ENCODE measurements at regions not wholly inside any gene's neighbourhood (a gene's known extent, or its start where the extent isn't known, plus 50 kb on each side); places are given as distances from the start of the nearest gene placed in this dataset.

DNA sequence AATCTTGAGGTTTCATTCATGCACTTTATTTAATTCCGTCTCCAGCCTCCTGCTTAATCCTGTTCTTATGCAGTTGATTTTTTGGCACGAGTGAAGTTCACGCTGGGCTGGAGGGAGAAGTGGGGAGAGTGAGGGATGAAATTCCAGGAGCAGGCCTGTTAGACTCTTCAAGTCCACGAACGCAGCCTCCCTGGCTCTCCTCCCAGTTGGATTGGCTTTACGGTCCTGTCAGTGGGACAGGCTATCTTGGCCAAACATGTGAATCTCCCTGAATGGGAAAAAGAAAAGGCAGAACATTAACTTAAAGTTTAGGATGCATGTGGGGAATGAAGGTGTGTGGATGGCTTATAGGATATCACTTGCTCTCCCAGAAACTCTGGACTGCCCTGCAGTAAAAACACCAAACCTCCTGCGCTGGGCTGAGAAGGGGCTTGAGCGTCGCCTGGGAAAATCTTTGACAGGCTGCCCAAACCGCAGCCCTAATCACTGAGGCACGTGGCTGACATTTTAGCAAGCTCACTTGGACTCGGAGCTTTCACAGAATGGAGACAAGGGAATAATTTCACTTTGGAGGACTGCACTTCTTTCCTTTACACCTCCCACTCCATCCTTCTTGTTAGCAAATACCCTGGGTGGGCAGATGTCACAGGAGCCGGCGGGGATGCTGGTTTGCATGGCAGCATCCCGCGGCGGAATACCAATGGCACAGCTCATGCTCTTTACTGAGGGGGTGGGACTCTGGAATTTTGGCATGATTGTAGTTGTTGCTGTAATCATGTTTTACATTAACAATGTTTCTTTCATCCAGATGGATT is 93.9 kb downstream of the ACKR3 start:
- TF ChIP-seq RAD21 (IDR thresholded peaks at IDR 0.05; ENCODE audit: low read depth): no peak
- no peak for TF ChIP-seq FOXM1 (IDR thresholded peaks at IDR 0.05; ENCODE audit: borderline replicate concordance, low read depth)
- TF ChIP-seq ZBTB7A (IDR thresholded peaks at IDR 0.05; ENCODE audit: low read depth): no peak
- TF ChIP-seq, protein P1, sequence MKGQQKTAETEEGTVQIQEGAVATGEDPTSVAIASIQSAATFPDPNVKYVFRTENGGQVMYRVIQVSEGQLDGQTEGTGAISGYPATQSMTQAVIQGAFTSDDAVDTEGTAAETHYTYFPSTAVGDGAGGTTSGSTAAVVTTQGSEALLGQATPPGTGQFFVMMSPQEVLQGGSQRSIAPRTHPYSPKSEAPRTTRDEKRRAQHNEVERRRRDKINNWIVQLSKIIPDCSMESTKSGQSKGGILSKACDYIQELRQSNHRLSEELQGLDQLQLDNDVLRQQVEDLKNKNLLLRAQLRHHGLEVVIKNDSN (IDR thresholded peaks at IDR 0.05): no peak
- TF ChIP-seq REST (IDR thresholded peaks at IDR 0.05; ENCODE audit: low read depth): no peak
- TF ChIP-seq TEAD4 (IDR thresholded peaks at IDR 0.05): no peak
- no peak for TF ChIP-seq TCF12 (IDR thresholded peaks at IDR 0.05; ENCODE audit: low read depth)
- no peak for TF ChIP-seq YY1 (IDR thresholded peaks at IDR 0.05; ENCODE audit: low read depth)
- TF ChIP-seq TAF1 (IDR thresholded peaks at IDR 0.05; ENCODE audit: low read depth): no peak
- no peak for TF ChIP-seq CEBPB (IDR thresholded peaks at IDR 0.05)
- TF ChIP-seq CREB1 (IDR thresholded peaks at IDR 0.05; ENCODE audit: low read depth): no peak
- TF ChIP-seq NFIC (IDR thresholded peaks at IDR 0.05): no peak
- TF ChIP-seq MAX (IDR thresholded peaks at IDR 0.05): no peak
- no peak for TF ChIP-seq EP300 (IDR thresholded peaks at IDR 0.05; ENCODE audit: borderline replicate concordance)
- TF ChIP-seq EGR1 (IDR thresholded peaks at IDR 0.05): no peak

DNA sequence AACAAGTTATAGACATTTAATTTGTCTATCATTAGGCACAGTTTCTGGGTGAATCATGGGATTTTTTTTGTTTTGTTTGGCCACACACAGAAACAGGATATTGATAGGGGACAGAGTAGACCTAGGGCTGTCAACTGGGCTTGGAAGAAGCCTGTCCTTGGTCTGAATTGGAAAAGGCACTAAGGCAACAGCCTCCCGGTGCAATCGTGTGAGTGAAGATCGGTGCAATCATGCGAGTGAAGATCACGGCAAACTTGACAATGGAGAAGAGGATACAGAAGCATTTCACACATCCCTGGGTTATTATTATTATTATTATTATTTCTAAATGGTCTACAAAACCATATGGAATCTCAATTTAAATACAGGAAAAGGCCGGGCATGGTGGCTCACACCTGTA is 94.5 kb downstream of the ACKR3 start:
- no peak for TF ChIP-seq RAD21 (IDR thresholded peaks at IDR 0.05; ENCODE audit: low read depth)
- no peak for TF ChIP-seq MAX (IDR thresholded peaks at IDR 0.05)
- no peak for TF ChIP-seq TEAD4 (IDR thresholded peaks at IDR 0.05)
- no peak for TF ChIP-seq CEBPB (IDR thresholded peaks at IDR 0.05)
- TF ChIP-seq NFIC (IDR thresholded peaks at IDR 0.05): no peak
- no peak for TF ChIP-seq YY1 (IDR thresholded peaks at IDR 0.05; ENCODE audit: low read depth)
- no peak for TF ChIP-seq ZBTB7A (IDR thresholded peaks at IDR 0.05; ENCODE audit: low read depth)
- no peak for TF ChIP-seq EGR1 (IDR thresholded peaks at IDR 0.05)
- TF ChIP-seq CREB1 (IDR thresholded peaks at IDR 0.05; ENCODE audit: low read depth): no peak

- TF ChIP-seq, protein P1 (IDR thresholded peaks at IDR 0.05): no peak
- no peak for TF ChIP-seq MAX (IDR thresholded peaks at IDR 0.05)
- TF ChIP-seq TCF12 (IDR thresholded peaks at IDR 0.05; ENCODE audit: low read depth): no peak
- no peak for TF ChIP-seq ZBTB7A (IDR thresholded peaks at IDR 0.05; ENCODE audit: low read depth)
- no peak for TF ChIP-seq TEAD4 (IDR thresholded peaks at IDR 0.05)
- no peak for TF ChIP-seq EGR1 (IDR thresholded peaks at IDR 0.05)
- TF ChIP-seq YY1 (IDR thresholded peaks at IDR 0.05; ENCODE audit: low read depth): no peak
- no peak for TF ChIP-seq CEBPB (IDR thresholded peaks at IDR 0.05)
- no peak for TF ChIP-seq FOXM1 (IDR thresholded peaks at IDR 0.05; ENCODE audit: borderline replicate concordance, low read depth)
- no peak for TF ChIP-seq CREB1 (IDR thresholded peaks at IDR 0.05; ENCODE audit: low read depth)
Observed at GRCh38 chr2:236665101-236665500, 95.5 kb downstream of the ACKR3 start.

GRCh38 chr2:236665572-236666118 is 96.0 kb downstream of the ACKR3 start:
- TF ChIP-seq EGR1 (IDR thresholded peaks at IDR 0.05) (no peak), MAX (IDR thresholded peaks at IDR 0.05) (no peak), YY1 (IDR thresholded peaks at IDR 0.05; ENCODE audit: low read depth) (no peak), CEBPB (IDR thresholded peaks at IDR 0.05) (no peak), FOXM1 (IDR thresholded peaks at IDR 0.05; ENCODE audit: borderline replicate concordance, low read depth) (no peak), RAD21 (IDR thresholded peaks at IDR 0.05; ENCODE audit: low read depth) (no peak), EP300 (IDR thresholded peaks at IDR 0.05; ENCODE audit: borderline replicate concordance) (no peak), CREB1 (IDR thresholded peaks at IDR 0.05; ENCODE audit: low read depth) (no peak), ZBTB7A (IDR thresholded peaks at IDR 0.05; ENCODE audit: low read depth) (no peak), REST (IDR thresholded peaks at IDR 0.05; ENCODE audit: low read depth) (no peak), TCF12 (IDR thresholded peaks at IDR 0.05; ENCODE audit: low read depth) (no peak), TAF1 (IDR thresholded peaks at IDR 0.05; ENCODE audit: low read depth) (no peak), TEAD4 (IDR thresholded peaks at IDR 0.05) (no peak), NFIC (IDR thresholded peaks at IDR 0.05) (no peak)
- TF ChIP-seq, protein P1 (IDR thresholded peaks at IDR 0.05): no peak

Measured in Ishikawa (cell line).